AG09309 (cell line): ENCODE measurements at regions not wholly inside any gene's neighbourhood (a gene's known extent, or its start where the extent isn't known, plus 50 kb on each side); places are given as distances from the start of the nearest gene placed in this dataset.

Source experiments
- DNase-seq: peaks from one replicate; pipeline ENCODE4 v3.0.0-alpha.2; 2010; ENCODE audit warnings: low read depth
- H3K4me3 ChIP-seq: 2 replicates; pipeline ENCODE4 v1.5.1; 2011; ENCODE audit warnings: mild to moderate bottlenecking, low read depth, low read length, moderate library complexity; ENCODE audit not compliant: control insufficient read depth
- CTCF ChIP-seq: IDR thresholded peaks from 2 replicates; pipeline ENCODE4 v1.5.1; 2011; ENCODE audit warnings: mild to moderate bottlenecking, low read depth, low read length, inconsistent platforms; ENCODE audit not compliant: insufficient read depth, control insufficient read depth; ENCODE audit errors: missing control alignments

GRCh38 chr3:145820170-145820569, 340.8 kb downstream of the PLOD2 start:
- no peak for DNase-seq
- no peak overlapping the region for H3K4me3 ChIP-seq
- TF ChIP-seq CTCF, result no peak

- no peak for DNase-seq
- TF ChIP-seq CTCF, result no peak
- H3K4me3 ChIP-seq, result no peak overlapping the region
These were observed 318.6 kb downstream of the PLOD2 start for GRCh38 chr3:145842294-145842902.

- DNase-seq, result no peak
- no peak for TF ChIP-seq CTCF
These were observed 317.4 kb downstream of the PLOD2 start for GRCh38 chr3:145843561-145843960.

GRCh38 chr3:145849115-145849514, 311.9 kb downstream of the PLOD2 start:
- H3K4me3 ChIP-seq, result no peak overlapping the region
- DNase-seq, result no peak
- TF ChIP-seq CTCF, result no peak

More at GRCh38 chr3:145843561-145843960, 317.4 kb downstream of the PLOD2 start:
- no peak overlapping the region for H3K4me3 ChIP-seq

GRCh38 chr3:145854499-145854898, 306.5 kb downstream of the PLOD2 start:
- no peak overlapping the region for H3K4me3 ChIP-seq
- TF ChIP-seq CTCF, result no peak
- no peak for DNase-seq

GRCh38 chr3:145857956-145858355, 303.0 kb downstream of the PLOD2 start:
- no peak overlapping the region for H3K4me3 ChIP-seq
- TF ChIP-seq CTCF, result no peak
- DNase-seq, result no peak
